ENCODE measurements at regions not wholly inside any gene's neighbourhood (a gene's known extent, or its start where the extent isn't known, plus 50 kb on each side); places are given as distances from the start of the nearest gene placed in this dataset.

DNA sequence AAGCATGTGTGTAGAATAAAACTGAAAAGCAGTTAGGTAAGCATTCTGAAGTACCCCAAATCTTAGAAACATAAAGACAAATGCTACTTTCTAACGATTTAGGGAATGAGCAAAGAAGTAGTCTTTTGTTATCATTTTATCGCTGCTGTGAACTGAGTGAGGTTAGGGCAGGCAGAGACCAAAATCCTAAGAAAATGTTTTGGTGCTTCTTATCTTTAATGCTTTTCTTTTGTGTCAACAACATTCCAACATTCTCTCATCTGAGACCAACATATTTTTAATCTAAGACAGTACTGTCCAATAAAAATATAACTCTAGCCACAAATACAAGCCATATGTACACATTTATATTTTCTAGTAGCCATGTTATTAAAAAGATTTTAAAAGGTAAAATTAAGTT, 789.4 kb upstream of the PIK3C3 start:
- no peaks in the 10 kb centered on the region for H3K27me3 ChIP-seq (ENCODE audit: control insufficient read depth, insufficient read depth, low read length)
- DNase-seq (ENCODE audit: low read depth): no peak
- H3K4me3 ChIP-seq (ENCODE audit: low read depth, low read length): no peak overlapping the region
- TF ChIP-seq, protein P1, sequence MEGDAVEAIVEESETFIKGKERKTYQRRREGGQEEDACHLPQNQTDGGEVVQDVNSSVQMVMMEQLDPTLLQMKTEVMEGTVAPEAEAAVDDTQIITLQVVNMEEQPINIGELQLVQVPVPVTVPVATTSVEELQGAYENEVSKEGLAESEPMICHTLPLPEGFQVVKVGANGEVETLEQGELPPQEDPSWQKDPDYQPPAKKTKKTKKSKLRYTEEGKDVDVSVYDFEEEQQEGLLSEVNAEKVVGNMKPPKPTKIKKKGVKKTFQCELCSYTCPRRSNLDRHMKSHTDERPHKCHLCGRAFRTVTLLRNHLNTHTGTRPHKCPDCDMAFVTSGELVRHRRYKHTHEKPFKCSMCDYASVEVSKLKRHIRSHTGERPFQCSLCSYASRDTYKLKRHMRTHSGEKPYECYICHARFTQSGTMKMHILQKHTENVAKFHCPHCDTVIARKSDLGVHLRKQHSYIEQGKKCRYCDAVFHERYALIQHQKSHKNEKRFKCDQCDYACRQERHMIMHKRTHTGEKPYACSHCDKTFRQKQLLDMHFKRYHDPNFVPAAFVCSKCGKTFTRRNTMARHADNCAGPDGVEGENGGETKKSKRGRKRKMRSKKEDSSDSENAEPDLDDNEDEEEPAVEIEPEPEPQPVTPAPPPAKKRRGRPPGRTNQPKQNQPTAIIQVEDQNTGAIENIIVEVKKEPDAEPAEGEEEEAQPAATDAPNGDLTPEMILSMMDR (IDR thresholded peaks at IDR 0.05; ENCODE audit: insufficient read depth, low read length, poor library complexity, severe bottlenecking): no peak
- H3K36me3 ChIP-seq (ENCODE audit: control insufficient read depth, insufficient read depth, low read length): no peaks in the 10 kb centered on the region

- TF ChIP-seq, protein P1 (IDR thresholded peaks at IDR 0.05; ENCODE audit: insufficient read depth, low read length, poor library complexity, severe bottlenecking): no peak
Observed at GRCh38 chr18:41162781-41163180, 792.3 kb upstream of the PIK3C3 start.

DNA sequence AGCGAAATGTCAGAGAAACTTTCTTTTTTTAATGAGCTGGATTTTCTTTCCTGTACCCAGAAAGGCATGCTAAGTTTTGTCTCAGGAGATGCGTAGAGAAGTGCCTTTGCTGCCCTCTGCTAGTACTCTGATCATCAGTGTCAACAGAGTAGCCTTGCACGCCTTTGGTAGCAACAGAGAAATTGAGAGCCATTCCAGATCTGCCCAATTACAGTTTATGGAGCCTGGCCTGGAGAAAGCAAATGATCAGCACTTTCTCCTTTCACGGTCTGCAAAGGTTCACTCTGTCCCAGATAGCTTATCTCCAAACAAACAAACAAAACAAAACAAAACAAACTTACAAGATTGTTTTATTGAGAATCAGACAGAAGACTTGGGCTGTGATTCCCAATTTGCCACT, 792.8 kb upstream of the PIK3C3 start:
- H3K4me3 ChIP-seq (ENCODE audit: low read depth, low read length): no peak overlapping the region
- H3K36me3 ChIP-seq (ENCODE audit: control insufficient read depth, insufficient read depth, low read length): no peaks in the 10 kb centered on the region
- DNase-seq (ENCODE audit: low read depth): no peak
- H3K27me3 ChIP-seq (ENCODE audit: control insufficient read depth, insufficient read depth, low read length): no peaks in the 10 kb centered on the region
- TF ChIP-seq, protein P1 (IDR thresholded peaks at IDR 0.05; ENCODE audit: insufficient read depth, low read length, poor library complexity, severe bottlenecking): no peak

More at GRCh38 chr18:41162781-41163180, 792.3 kb upstream of the PIK3C3 start:
- no peak overlapping the region for H3K4me3 ChIP-seq (ENCODE audit: low read depth, low read length)
- H3K36me3 ChIP-seq (ENCODE audit: control insufficient read depth, insufficient read depth, low read length): no peaks in the 10 kb centered on the region
- no peaks in the 10 kb centered on the region for H3K27me3 ChIP-seq (ENCODE audit: control insufficient read depth, insufficient read depth, low read length)
- DNase-seq (ENCODE audit: low read depth): no peak

GRCh38 chr18:41155910-41156851, 798.9 kb upstream of the PIK3C3 start:
- Histone ChIP-seq H3K27me3 (ENCODE audit: control insufficient read depth, insufficient read depth, low read length) (no peaks in the 10 kb centered on the region), H3K36me3 (ENCODE audit: control insufficient read depth, insufficient read depth, low read length) (no peaks in the 10 kb centered on the region), H3K4me3 (ENCODE audit: low read depth, low read length) (no peak overlapping the region)
- no peak for DNase-seq (ENCODE audit: low read depth)
- TF ChIP-seq, protein P1 (IDR thresholded peaks at IDR 0.05; ENCODE audit: insufficient read depth, low read length, poor library complexity, severe bottlenecking): no peak

DNA sequence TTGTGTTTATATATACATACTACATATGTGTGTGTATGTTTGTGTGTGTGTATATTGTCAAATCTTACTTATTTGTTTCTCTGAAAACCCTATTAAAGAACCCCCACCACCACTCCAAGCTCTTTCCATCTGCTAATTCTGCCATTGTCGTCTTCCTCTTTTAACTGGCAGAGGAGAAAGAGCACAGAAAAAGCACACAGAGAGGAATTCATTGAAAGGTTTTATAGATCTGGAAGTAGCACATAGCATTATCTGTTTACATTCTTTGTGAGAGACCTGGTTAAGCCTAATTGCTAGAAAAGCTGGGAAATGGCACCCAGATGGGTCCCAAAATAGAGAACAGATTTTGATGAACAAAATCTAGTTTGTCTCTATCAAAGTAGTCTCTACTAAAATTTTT, 800.0 kb upstream of the PIK3C3 start:
- no peak for DNase-seq (ENCODE audit: low read depth)
- Histone ChIP-seq H3K27me3 (ENCODE audit: control insufficient read depth, insufficient read depth, low read length) (no peaks in the 10 kb centered on the region), H3K4me3 (ENCODE audit: low read depth, low read length) (no peak overlapping the region), H3K36me3 (ENCODE audit: control insufficient read depth, insufficient read depth, low read length) (no peaks in the 10 kb centered on the region)
- TF ChIP-seq, protein P1 (IDR thresholded peaks at IDR 0.05; ENCODE audit: insufficient read depth, low read length, poor library complexity, severe bottlenecking): no peak

All from kidney epithelial cell (primary cell).